K562 (cell line): ENCODE measurements at regions not wholly inside any gene's neighbourhood (a gene's known extent, or its start where the extent isn't known, plus 50 kb on each side); places are given as distances from the start of the nearest gene placed in this dataset.

Experiments used
- ATAC-seq: fragments of 200-7000 bp; cut with Tn5 transposase; 3 replicates; pipeline ENCODE4 v1.9.1; 2020; ENCODE audit warnings: moderate library complexity
- BruUV-seq: library from RNA; stranded (reverse); fragments of 400-500 nt; replicated peaks from 2 replicates; lab custom pipeline; 2021; lab: Mats Ljungman, UMichigan
- CTCF ChIA-PET: fragments of 300-600 bp; formaldehyde crosslinking; extraction: SDS; loops from one replicate; lab custom pipeline; 2021; ENCODE audit warnings: low intra/inter-chr PET ratio; lab: Yijun Ruan, JAX
- POLR2A ChIA-PET: fragments of 300-600, 350-650 bp; sonication (Branson Sonifier 250); formaldehyde crosslinking; extraction: SDS; loops from one replicate; lab custom pipeline; 2021; ENCODE audit warnings: antibody characterized with exemption, inconsistent platforms; lab: Yijun Ruan, JAX
- DNase-seq, 4 experiments: peaks; one replicate each; pipeline versions ENCODE4 v3.0.0 to v3.0.0-alpha.2; 2011 to 2018; ENCODE audit warnings: low spot score in 3 of 4, mixed read lengths in 3 of 4; ENCODE audit errors: extremely low read depth in 1 of 4
- FAIRE-seq: peaks from 2 replicates; lab custom pipeline; 2011; peaks lifted over from hg19 to GRCh38; lab: Jason Lieb, UNC
- H2AFZ ChIP-seq: 2 replicates; pipeline ENCODE4 v1.6.0; 2011; ENCODE audit warnings: low read depth, low read length, control low read depth, inconsistent platforms
- H3K27ac ChIP-seq: fragments of 200-600 bp; 3 replicates; pipeline ENCODE4 v1.8.0; 2011; ENCODE audit warnings: low read depth, mild to moderate bottlenecking, control low read depth, inconsistent platforms, low read length, moderate library complexity, mixed read lengths; ENCODE audit errors: extremely low read depth
- H3K27me3 ChIP-seq, 2 experiments: fragments of 300-600 bp in 1 of 2; 2 replicates in 1 of 2; 3 replicates in 1 of 2; pipeline versions ENCODE4 v1.6.0 to v1.8.0; 2011; ENCODE audit warnings: inconsistent platforms in 2 of 2, low read length in 2 of 2, mild to moderate bottlenecking in 1 of 2, mixed read lengths in 1 of 2, moderate library complexity in 1 of 2; ENCODE audit not compliant: control insufficient read depth in 2 of 2, insufficient read depth in 2 of 2
- H3K36me3 ChIP-seq: fragments of 300-600 bp; 3 replicates; pipeline ENCODE4 v1.8.0; 2011; ENCODE audit warnings: mild to moderate bottlenecking, low read length, inconsistent platforms; ENCODE audit not compliant: control insufficient read depth, insufficient read depth
- H3K4me1 ChIP-seq, 2 experiments: fragments of 200-600 bp in 1 of 2; replicated peaks in 1 of 2; 2 replicates in 1 of 2; 3 replicates in 1 of 2; pipeline versions ENCODE4 v1.5.1 to v1.8.0; 2011; ENCODE audit warnings: inconsistent platforms in 2 of 2, low read length in 2 of 2, mild to moderate bottlenecking in 1 of 2, mixed read lengths in 1 of 2, moderate library complexity in 1 of 2; ENCODE audit not compliant: control insufficient read depth in 2 of 2, insufficient read depth in 2 of 2
- H3K4me2 ChIP-seq: 2 replicates; pipeline ENCODE4 v1.6.1; 2011; ENCODE audit warnings: low read length, control low read depth, inconsistent platforms, mixed read lengths; ENCODE audit not compliant: insufficient read depth
- H3K4me3 ChIP-seq: fragments of 200-600 bp; sonication (generic), shearing (Covaris generic); 2 replicates; pipeline ENCODE4 v1.5.1; 2016; ENCODE audit warnings: control low read depth, inconsistent platforms
- H3K79me2 ChIP-seq: fragments of 200-600 bp; 3 replicates; pipeline ENCODE4 v1.8.0; 2011; ENCODE audit warnings: low read length, inconsistent platforms; ENCODE audit not compliant: control insufficient read depth, insufficient read depth
- H3K9ac ChIP-seq, 2 experiments: 2 replicates each; pipeline versions ENCODE4 v1.6.0 to v1.6.1; 2011; ENCODE audit warnings: low read depth in 2 of 2, low read length in 2 of 2, control low read depth in 1 of 2, inconsistent platforms in 1 of 2, mild to moderate bottlenecking in 1 of 2, mixed read lengths in 1 of 2; ENCODE audit not compliant: insufficient read depth in 1 of 2
- H3K9me1 ChIP-seq: one replicate; pipeline ENCODE4 v1.6.0; 2011; ENCODE audit warnings: inconsistent platforms, mild to moderate bottlenecking, low read length, moderate library complexity; ENCODE audit not compliant: control insufficient read depth, insufficient read depth
- H3K9me3 ChIP-seq: replicated peaks from 2 replicates; pipeline ENCODE4 v1.5.1; 2011; ENCODE audit warnings: low read depth, low read length, inconsistent platforms; ENCODE audit not compliant: control insufficient read depth, insufficient read depth
- H4K20me1 ChIP-seq: replicated peaks from 2 replicates; pipeline ENCODE4 v1.6.1; 2011; ENCODE audit warnings: low read length, inconsistent platforms, mixed read lengths; ENCODE audit not compliant: control insufficient read depth, insufficient read depth
- BDP1 ChIP-seq: IDR thresholded peaks from 3 replicates; pipeline ENCODE4 v1.6.1; 2011; ENCODE audit not compliant: insufficient read length, insufficient read depth
- CREM ChIP-seq: IDR thresholded peaks from 2 replicates; pipeline ENCODE4 v1.6.1; 2014; ENCODE audit warnings: antibody characterized with exemption, low read depth
- DMBX1 ChIP-seq: fragments of 250-450 bp; sonication (Bioruptor Pico); IDR thresholded peaks from 2 replicates; pipeline ENCODE4 v1.8.0; 2022; ENCODE audit warnings: inconsistent platforms, mild to moderate bottlenecking, moderate library complexity, borderline replicate concordance
- DPF2 ChIP-seq: fragments of 450-650 bp; IDR thresholded peaks from 2 replicates; pipeline ENCODE4 v1.6.1; 2016
- E4F1 ChIP-seq: fragments of 250-450 bp; sonication (Bioruptor Pico); IDR thresholded peaks from 2 replicates; pipeline ENCODE4 v1.5.0; 2021; ENCODE audit warnings: mild to moderate bottlenecking, borderline replicate concordance
- EP300 ChIP-seq: IDR thresholded peaks from 2 replicates; pipeline ENCODE4 v1.6.1; 2012; ENCODE audit warnings: low read length, improper control_type of control experiment
- FUS ChIP-seq: fragments of 200-400 bp; formaldehyde crosslinking; optimal IDR thresholded peaks from 2 replicates; pipeline ENCODE3; 2017; ENCODE audit warnings: low read depth, low read length
- HEY1 ChIP-seq: fragments of 250-450 bp; sonication (Bioruptor Pico); IDR thresholded peaks from 2 replicates; pipeline ENCODE4 v1.5.0; 2020; ENCODE audit warnings: mild to moderate bottlenecking, moderate library complexity, borderline replicate concordance
- HINFP ChIP-seq: fragments of 450-650 bp; conservative IDR thresholded peaks from 2 replicates; pipeline ENCODE4 v1.6.1; 2016; ENCODE audit warnings: missing genetic modification characterization, low read depth, mild to moderate bottlenecking, control low read depth, missing compliant biosample characterization
- HNRNPLL ChIP-seq: fragments of 200-400 bp; formaldehyde crosslinking; IDR thresholded peaks from 2 replicates; pipeline ENCODE4 v1.6.1; 2017; ENCODE audit warnings: low read length, low read depth, mild to moderate bottlenecking; ENCODE audit not compliant: poor library complexity, severe bottlenecking
- KDM4B ChIP-seq, 2 experiments: fragments of 450-650 bp in 1 of 2; sonication (generic) in 1 of 2; IDR thresholded peaks; 2 replicates each; pipeline ENCODE4 v1.6.1; 2016 to 2017; ENCODE audit warnings: borderline replicate concordance in 2 of 2, antibody characterized with exemption in 1 of 2, low read depth in 1 of 2, mild to moderate bottlenecking in 1 of 2
- MBD1 ChIP-seq: fragments of 250-450 bp; sonication (Bioruptor Pico); IDR thresholded peaks from 2 replicates; pipeline ENCODE4 v1.8.0; 2022; ENCODE audit warnings: inconsistent platforms
- TEAD4 ChIP-seq, 2 experiments: sonication (generic) in 1 of 2; formaldehyde crosslinking in 1 of 2; IDR thresholded peaks; 2 replicates each; pipeline versions ENCODE4 v1.6.1 to v1.8.0; 2012 to 2022; ENCODE audit warnings: borderline replicate concordance in 1 of 2, inconsistent platforms in 1 of 2, low read length in 1 of 2, mild to moderate bottlenecking in 1 of 2, missing genetic modification reagents in 1 of 2
- ZNF134 ChIP-seq: fragments of 250-450 bp; sonication (Bioruptor Pico); conservative IDR thresholded peaks from 2 replicates; pipeline ENCODE4 v1.4.0; 2020
- ZSCAN29 ChIP-seq: fragments of 450-650 bp; IDR thresholded peaks from 2 replicates; pipeline ENCODE4 v1.6.1; 2017
- WGBS: fragments of 100-300 bp; shearing (Covaris generic); methylation state at CpG from one replicate; pipeline ENCODE4 v1.1.6; 2016; ENCODE audit warnings: low coverage, mixed read lengths; ENCODE audit not compliant: insufficient coverage; ENCODE audit errors: missing lambda C conversion rate; 5-methylcytosine and 5-hydroxymethylcytosine counted together
- in situ Hi-C: fragments of 300-500 bp; cut with MboI; formaldehyde crosslinking; loops from 4 replicates; pipeline ENCODE4 v1.15.0; 2018; ENCODE audit warnings: inconsistent platforms, mixed read lengths
- intact Hi-C: fragments of 100-400 bp; cut with micrococcal nuclease; formaldehyde crosslinking; loops from 2 replicates; pipeline ENCODE4 v1.14.2; 2022

GRCh38 chr2:222782201-222782730 lies 78.6 kb upstream of the ACSL3 start:
- ATAC-seq = no peak
- Histone ChIP-seq H3K36me3 (no peaks in the 10 kb centered on the region), H3K9me1 (no peaks in the 10 kb centered on the region), H3K4me2 (no peak overlapping the region), H3K4me3 (no peak overlapping the region), H3K4me1 (0 out of 5 replicates have a peak, but pooled peaks cover 0 to 1% of the 10 kb centered on the region in 2 experiments), H3K9me3 (no peaks in the 10 kb centered on the region), H3K79me2 (no peaks in the 10 kb centered on the region), H3K27ac (no peak overlapping the region), H3K27me3 (no peaks in the 10 kb centered on the region), H3K9ac (no peak overlapping the region), H4K20me1 (no peaks in the 10 kb centered on the region), H2AFZ (no peak overlapping the region)
- FAIRE-seq = no peak
- BruUV-seq = no TSS peak
- POLR2A ChIA-PET = no interaction called here
- no peak for TF ChIP-seq MBD1
- TF ChIP-seq E4F1 (CRISPR knock-in tag) = no peak
- TF ChIP-seq ZSCAN29 = no peak
- no peak for TF ChIP-seq BDP1
- TF ChIP-seq ZNF134 = no peak
- TF ChIP-seq DPF2 = no peak
- no peak for TF ChIP-seq HEY1 (CRISPR knock-in tag)
- TF ChIP-seq EP300 = no peak
- TF ChIP-seq DMBX1 (CRISPR knock-in tag) = no peak
- no peak for TF ChIP-seq CREM
- TF ChIP-seq FUS = no peak
- no peak for TF ChIP-seq HNRNPLL
- TF ChIP-seq HINFP (tag) = no peak
- no peak for TF ChIP-seq TEAD4 (IDR thresholded peaks at IDR 0.05; ENCODE audit: low read length)
- no peak for TF ChIP-seq TEAD4 (CRISPR knock-in tag; IDR thresholded peaks at IDR 0.05; ENCODE audit: borderline replicate concordance)
- TF ChIP-seq KDM4B (IDR thresholded peaks at IDR 0.05; ENCODE audit: borderline replicate concordance in 2 of 2, low read depth in 1 of 2) = no peak
- DNase-seq = no peak
- in situ Hi-C loops (no loop called here), intact Hi-C loops (no loop called here)
- 3% methylated on average over 6 of the region's 6 CpGs for WGBS
- CTCF ChIA-PET = no interaction called here
